ENCODE measurements at regions not wholly inside any gene's neighbourhood (a gene's known extent, or its start where the extent isn't known, plus 50 kb on each side); places are given as distances from the start of the nearest gene placed in this dataset.
A peak's percentile ranks its signal among the peaks of the same experiment; 100 is the strongest.
"Not testable (repeated sequence)": the region's sequence is repeated elsewhere in the genome, so short reads cannot be mapped to it uniquely, and the experiment has no call there.

GRCh38 chr2:144124882-144125281 is 395.0 kb downstream of the ZEB2 start:
- no peak for DNase-seq

- no peak for DNase-seq
Observed at GRCh38 chr2:144120487-144120886, 399.4 kb downstream of the ZEB2 start.

DNA sequence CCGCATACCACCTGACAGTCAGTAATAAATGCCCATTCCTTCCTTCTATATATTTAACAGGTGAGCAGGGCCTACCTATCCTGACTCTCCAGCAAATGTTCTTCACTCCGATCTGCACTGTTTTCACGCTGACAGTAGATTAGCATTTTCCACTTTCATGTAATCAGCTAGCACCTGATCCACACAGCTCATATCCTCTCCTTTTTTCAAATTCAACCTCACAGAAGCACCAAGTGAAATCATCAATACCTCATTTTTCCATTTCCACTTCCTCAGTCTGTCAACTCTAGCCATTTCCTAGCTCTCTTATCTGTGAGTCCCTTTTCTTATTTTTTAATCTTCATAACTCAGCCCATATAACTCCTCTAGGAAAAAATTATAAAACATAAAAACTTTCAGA is 402.8 kb downstream of the ZEB2 start:
- DNase-seq: no peak

DNA sequence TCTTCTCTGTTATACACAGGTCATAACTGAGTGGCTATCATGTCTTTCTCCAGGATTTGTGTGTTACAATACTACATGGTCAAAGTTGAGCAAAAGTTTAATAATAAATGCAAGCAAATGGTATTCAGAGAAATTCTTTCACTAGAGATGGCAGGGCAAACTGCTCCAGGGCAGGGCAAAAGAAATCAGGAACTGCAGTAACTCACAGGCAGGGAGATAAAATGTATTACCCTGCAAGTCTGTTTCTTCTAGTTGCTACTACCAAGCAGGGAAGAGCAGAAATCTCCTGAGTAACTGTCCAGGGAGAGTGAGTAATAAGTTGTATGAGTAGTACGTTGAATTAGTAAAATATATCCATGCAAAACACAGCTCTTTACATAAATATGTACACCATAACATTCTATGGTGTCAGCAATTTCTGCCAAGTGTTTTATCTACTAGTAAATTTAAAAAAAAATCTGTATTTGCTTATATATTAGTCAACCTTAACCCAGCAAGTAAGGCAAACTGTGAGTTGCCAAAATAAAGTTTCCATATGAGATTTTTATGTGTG is 404.1 kb downstream of the ZEB2 start:
- no peak for DNase-seq

DNA sequence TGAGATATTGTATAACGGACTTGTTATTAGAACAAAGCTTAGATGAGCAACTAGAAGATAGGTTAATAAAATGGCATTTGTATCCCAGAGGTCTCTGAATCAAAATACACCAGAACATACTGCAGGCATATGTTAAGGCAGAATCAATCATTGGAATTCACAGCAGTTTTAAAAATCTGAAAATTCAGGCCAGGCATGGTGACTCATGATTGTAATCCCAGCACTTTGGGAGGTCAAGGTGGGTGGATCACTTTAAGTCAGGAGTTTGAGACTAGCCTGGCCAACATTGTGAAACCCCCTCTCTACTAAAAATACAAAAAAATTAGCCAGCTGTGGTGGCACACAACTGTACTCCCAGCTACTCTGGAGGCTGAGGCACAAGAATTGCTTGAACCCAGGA is 405.2 kb downstream of the ZEB2 start:
- DNase-seq: no peak

GRCh38 chr2:144111437-144111836 is 408.5 kb downstream of the ZEB2 start:
- DNase-seq: no peak

DNA sequence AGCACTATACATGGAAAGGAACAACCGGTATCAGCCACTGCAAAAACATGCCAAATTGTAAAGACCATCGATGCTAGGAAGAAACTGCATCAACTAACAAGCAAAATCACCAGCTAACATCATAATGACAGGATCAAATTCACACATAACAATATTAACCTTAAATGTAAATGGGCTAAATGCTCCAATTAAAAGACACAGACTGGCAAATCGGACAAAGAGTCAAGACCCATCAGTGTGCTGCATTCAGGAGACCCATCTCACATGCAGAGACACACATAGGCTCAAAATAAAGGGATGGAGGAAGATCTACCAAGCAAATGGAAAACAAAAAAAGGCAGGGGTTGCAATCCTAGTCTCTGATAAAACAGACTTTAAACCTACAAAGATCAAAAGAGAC is 413.8 kb downstream of the ZEB2 start:
- DNase-seq: not testable (repeated sequence)

DNA sequence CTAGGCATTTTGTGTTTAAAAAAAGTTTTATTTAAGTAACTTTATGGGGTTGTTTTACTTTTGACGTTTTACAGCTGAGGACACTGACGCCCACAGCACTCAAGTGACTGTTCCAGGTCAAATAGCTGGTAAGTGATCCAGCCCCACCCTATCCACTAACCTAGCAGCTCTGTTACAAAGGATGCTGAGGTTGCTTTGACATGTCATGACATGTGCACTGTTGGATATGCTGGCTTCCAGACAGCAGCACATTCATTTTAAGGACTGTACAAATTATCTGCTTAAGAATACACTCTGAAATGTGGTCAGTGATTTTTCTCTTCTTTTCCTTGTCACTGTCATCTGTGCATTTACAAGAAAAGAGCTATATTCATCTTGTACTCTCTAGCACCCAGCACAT is 417.5 kb downstream of the ZEB2 start:
- no peak for DNase-seq

DNA sequence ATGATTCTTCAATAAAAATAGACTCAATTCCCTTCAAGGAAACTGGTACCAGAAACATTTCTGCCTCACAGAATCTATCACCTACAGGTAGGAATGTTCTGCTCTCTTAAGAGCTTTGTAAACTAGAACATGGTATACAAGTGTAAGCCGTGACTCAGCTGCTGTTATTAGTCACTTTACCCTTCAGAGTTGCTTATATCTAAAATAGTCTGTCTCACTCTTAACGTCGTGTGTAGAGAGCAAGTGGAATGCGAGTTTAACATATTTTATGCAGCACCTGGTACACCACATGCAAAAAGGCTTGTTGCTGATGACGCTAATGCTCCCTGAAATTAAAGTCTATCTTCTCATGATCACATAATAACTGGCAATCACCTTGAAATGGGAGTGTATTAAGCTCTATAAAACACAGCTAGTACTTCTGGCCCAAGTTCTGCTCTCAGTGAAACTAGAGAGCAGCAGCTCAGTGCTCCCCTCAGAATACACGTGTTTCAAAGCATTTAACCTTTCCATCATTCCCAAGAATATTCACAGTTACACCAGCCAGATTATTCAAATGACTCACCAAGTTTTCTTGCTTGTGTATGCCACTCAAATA is 420.0 kb downstream of the ZEB2 start:
- DNase-seq: no peak

GRCh38 chr2:144099340-144099739 is 420.6 kb downstream of the ZEB2 start:
- no peak for DNase-seq

GRCh38 chr2:144097440-144098225 is 422.3 kb downstream of the ZEB2 start:
- no peak for DNase-seq

DNA sequence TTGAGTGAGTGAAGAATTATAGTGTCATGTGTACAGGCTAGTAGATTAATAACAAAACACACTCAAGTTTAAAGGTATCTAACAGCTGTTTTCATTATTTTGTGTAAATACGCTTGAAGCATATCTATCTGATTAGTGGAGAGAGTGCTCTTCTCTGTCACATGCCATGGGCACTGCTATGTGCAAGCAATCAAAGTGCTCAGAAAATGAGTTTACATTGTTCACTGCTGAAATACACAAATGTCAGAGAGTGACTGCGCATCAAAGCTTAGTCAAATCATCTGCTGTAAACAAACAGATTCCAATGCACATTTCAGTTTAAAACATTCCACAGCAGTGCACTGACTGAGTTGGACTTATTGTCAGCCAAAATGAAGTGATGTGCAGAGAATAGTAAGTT is 423.4 kb downstream of the ZEB2 start:
- no peak for DNase-seq

DNA sequence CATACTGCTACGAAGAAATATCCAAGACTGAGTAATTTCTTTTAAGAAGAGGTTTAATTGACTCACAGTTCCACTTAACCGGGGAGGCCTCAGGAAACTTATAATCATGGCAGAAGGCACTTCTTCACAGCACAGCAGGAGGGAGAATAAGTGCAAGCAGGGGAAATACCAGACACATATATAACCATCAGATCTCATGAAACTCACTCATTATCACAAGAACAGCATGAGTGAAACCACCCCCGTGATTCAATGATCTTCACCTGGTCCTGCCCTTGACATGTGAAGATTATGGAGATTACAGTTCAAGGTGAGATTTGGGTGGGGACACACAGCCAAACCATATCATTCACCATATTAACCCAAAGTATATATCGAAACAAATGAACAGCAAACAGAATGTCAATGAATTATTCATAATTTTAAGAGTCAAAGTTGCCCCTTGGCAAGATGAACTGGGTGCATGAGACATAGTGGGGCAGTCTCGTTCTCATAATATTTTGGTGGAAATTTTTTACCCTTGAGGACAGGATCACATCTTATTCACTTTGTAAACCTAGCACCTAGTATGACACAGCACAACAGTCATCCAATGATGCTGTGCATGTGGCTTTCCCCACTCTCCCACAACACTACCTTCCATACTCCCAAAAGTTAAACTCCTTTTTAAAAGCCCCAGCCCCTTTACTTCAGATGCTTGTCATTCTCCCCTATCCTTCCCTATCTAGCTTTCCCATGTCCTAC is 425.3 kb downstream of the ZEB2 start:
- no peak for DNase-seq

GRCh38 chr2:144091622-144092021 is 428.3 kb downstream of the ZEB2 start:
- no peak for DNase-seq

DNA sequence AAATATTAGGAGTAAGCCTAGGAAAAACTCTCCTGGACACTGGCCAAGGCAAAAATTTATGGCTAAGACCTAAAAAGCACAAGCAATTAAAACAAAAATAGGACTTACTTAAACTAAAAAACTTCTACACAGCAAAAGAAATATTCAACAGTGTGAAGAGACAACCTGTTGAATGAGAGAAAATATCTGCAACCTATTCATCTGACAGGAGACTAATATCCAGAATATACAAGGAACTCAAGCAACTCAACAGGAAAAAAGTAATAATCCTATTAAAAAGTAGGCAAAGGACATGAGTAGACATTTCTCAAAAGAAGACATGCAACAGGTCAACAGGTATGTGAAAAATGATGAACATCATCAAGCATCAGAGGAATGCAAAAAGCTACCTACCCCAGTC is 431.1 kb downstream of the ZEB2 start:
- no peak for DNase-seq

GRCh38 chr2:144086965-144087364 is 433.0 kb downstream of the ZEB2 start:
- no peak for DNase-seq

DNA sequence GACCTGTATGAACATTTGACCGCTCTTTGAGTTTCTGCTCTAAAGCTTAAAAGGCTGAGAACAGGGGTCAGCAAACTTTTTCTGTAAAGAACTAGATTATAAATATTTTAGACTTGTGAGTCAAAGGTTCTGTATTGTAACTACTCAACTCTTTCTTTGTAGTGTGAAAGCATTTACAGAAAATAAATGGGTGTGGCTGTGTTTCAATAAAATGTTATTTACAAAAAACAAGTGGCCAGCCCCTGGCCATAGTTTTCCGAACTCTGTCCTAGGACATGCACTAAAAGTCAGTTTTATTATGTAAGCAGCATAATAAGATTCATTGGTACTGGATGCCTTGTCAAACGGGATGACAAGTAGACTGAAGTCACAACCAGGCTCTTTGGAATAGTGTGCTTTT is 434.9 kb downstream of the ZEB2 start:
- DNase-seq: no peak

- DNase-seq: no peak
Observed at GRCh38 chr2:144084114-144084661, 435.7 kb downstream of the ZEB2 start.

DNA sequence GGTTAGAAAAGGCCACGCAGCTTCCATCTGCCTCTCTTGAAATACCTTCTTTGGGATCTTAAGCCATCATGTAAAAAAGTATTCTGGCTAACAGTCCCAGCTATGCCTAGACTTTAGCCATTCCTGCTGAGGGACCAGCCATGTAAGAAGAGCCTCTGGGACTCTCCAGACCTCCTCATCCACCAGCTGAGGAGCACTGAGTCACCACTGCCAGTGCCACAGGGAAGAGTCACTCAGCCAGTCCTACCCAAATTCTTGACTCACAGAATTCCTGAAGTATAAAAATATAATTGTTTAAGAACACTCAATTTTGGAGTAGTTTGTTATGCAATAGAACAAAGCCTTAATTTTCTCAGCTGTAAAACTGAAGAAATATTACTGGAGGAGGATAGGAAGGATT is 436.7 kb downstream of the ZEB2 start:
- no peak for DNase-seq

- DNase-seq: no peak
Observed at GRCh38 chr2:144082777-144083176, 437.1 kb downstream of the ZEB2 start.

DNA sequence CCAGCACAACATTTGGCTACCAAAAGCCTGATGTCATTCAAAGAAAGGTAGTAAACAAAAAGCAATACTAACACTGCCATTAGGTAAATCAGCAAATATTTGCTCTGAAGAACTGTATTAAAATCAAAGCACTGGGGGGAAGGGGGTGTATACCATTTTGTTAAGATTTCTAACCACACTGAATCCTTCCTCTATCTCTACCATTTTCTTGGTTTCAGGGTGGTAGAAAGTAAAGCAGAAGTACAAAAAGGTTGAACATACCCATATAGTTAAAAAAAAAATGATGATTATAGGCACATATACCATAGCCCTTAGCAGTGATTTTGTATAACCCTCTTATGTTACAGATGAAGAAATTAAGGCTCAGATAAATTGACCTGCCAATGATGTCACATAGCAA is 437.6 kb downstream of the ZEB2 start:
- DNase-seq: no peak

DNA sequence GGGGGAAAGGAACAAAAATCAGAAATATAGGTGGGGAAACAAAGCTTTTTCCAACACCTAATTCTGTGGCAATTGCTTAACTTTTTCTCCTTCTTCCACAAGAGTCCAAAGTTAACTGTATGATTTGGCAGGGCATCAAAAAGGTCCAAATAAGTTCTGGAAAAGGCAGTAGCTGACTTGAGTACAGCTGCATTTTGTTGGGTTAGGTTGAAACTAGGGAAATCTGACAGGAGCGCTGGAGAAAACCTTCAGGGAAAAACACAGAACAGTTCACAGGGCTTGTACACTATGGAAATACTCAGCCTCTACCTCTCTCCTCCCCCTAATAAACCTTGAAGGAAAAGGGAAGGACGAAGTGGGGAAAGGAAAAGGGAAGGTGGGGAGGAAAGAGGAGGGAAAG is 438.6 kb downstream of the ZEB2 start:
- no peak for DNase-seq

- DNase-seq: peak; percentile 15
Observed at GRCh38 chr2:144079803-144080202, 440.1 kb downstream of the ZEB2 start.
